ENCODE measurements at regions not wholly inside any gene's neighbourhood (a gene's known extent, or its start where the extent isn't known, plus 50 kb on each side); places are given as distances from the start of the nearest gene placed in this dataset.

GRCh38 chr17:34204402-34204801 is 50.7 kb upstream of the CCL2 start:
- intact Hi-C loops (cut with micrococcal nuclease) (no loop called here), in situ Hi-C loops (cut with MboI; ENCODE audit: low sequenced_read_pairs) (loop anchor here (5.0 to 10.0 kb wide), 2 partner anchors 70 to 103 kb away; partner anchors contain the start of gene CCL7), dilution Hi-C loops (cut with HindIII; ENCODE audit: low sequenced_read_pairs, unreplicated experiment) (no loop called here)
- H3K4me1 ChIP-seq (ENCODE audit: control insufficient read depth, insufficient read depth, low read length) = no peaks in the 10 kb centered on the region
- H4K5ac ChIP-seq (ENCODE audit: low read depth, low read length) = no peak overlapping the region
- H3K14ac ChIP-seq (replicated peaks; ENCODE audit: low read depth, low read length) = no peak overlapping the region
- BruUV-seq (replicated peaks) = no TSS peak
- ChIA-PET POLR2A (ENCODE audit: unreplicated experiment) (interaction anchor here (0.5 to 0.6 kb wide), 3 partner anchors 25 to 105 kb away, joined by 3 to 4 read pairs (median 3); partner anchors contain the start of gene CCL2), CTCF (interaction anchor here (1.2 to 1.6 kb wide), 2 partner anchors 102 to 157 kb away, joined by 4 read pairs; no protein-coding TSS in a partner anchor)
- H3K27me3 ChIP-seq (ENCODE audit: control insufficient read depth, insufficient read depth, low read length) = no peaks in the 10 kb centered on the region
- no peak overlapping the region for H3K4me3 ChIP-seq (ENCODE audit: insufficient read depth, low read depth, low read length)
- WGBS, 2 experiments (ENCODE audit: extremely low coverage in 2 of 2, insufficient read length in 1 of 2) = no CpG with 5 or more reads among the region's 5 CpGs
- H4K91ac ChIP-seq (ENCODE audit: insufficient read depth, low read depth, low read length) = no peak overlapping the region
- no peaks in the 10 kb centered on the region for H4K20me1 ChIP-seq (ENCODE audit: insufficient read depth, low read length)
- no peaks in the 10 kb centered on the region for H3K79me1 ChIP-seq (ENCODE audit: low read depth in 1 of 2, low read length in 2 of 2)
- peaks cover 2% of the 10 kb centered on the region; the same call in 1 of the 2 replicates for H3K9me3 ChIP-seq (ENCODE audit: control insufficient read depth, insufficient read depth, low read length)
- H3K4me2 ChIP-seq (ENCODE audit: low read depth, low read length) = no peak overlapping the region
- H2BK20ac ChIP-seq (ENCODE audit: low read depth, low read length) = no peak overlapping the region
- no peak overlapping the region for H2AFZ ChIP-seq (replicated peaks; ENCODE audit: low read length, poor library complexity)
- DNase-seq (no peak), ATAC-seq (ENCODE audit: low read depth) (no peak)
- no peak overlapping the region for H3K4ac ChIP-seq (ENCODE audit: low read depth, low read length)
- no peaks in the 10 kb centered on the region for H3K36me3 ChIP-seq (ENCODE audit: control insufficient read depth, insufficient read depth, low read length)
- no peaks in the 10 kb centered on the region; the same call in 1 of the 2 replicates for H3K9me1 ChIP-seq (ENCODE audit: insufficient read depth, low read length)
- no peak overlapping the region for H3K27ac ChIP-seq (ENCODE audit: insufficient read depth, low read length)
- no peak overlapping the region for H4K8ac ChIP-seq (ENCODE audit: low read depth in 2 of 2, low read length in 2 of 2)
- H2BK15ac ChIP-seq (ENCODE audit: low read depth, low read length) = no peak overlapping the region
- H3K18ac ChIP-seq (ENCODE audit: low read depth, low read length) = no peak overlapping the region
- no peak overlapping the region for H3K56ac ChIP-seq (ENCODE audit: extremely low read depth, insufficient read depth, low read length)
- no peak overlapping the region for H2BK5ac ChIP-seq (ENCODE audit: low read depth, low read length, poor library complexity, severe bottlenecking)
- H3K9ac ChIP-seq (ENCODE audit: low read depth, low read length) = no peak overlapping the region
- no peak overlapping the region for H2AK5ac ChIP-seq (ENCODE audit: low read depth, low read length)
- no peak for TF ChIP-seq RFX5 (IDR thresholded peaks at IDR 0.05; ENCODE audit: low read depth, low read length)
- no peak for TF ChIP-seq ELK1 (IDR thresholded peaks at IDR 0.05; ENCODE audit: borderline replicate concordance, low read depth, low read length)
- no peak for TF ChIP-seq RAD21 (IDR thresholded peaks at IDR 0.05; ENCODE audit: low read length)
- TF ChIP-seq FOS (IDR thresholded peaks at IDR 0.05; ENCODE audit: low read depth, low read length) = no peak
- TF ChIP-seq CTCF (conservative IDR thresholded peaks at IDR 0.05; ENCODE audit: low read depth, low read length) = no peak
- TF ChIP-seq POLR2A (IDR thresholded peaks at IDR 0.05; ENCODE audit: low read depth, low read length) = no peak
- no peak for TF ChIP-seq NFE2L2 (IDR thresholded peaks at IDR 0.05; ENCODE audit: low read depth, low read length)
- TF ChIP-seq RCOR1 (IDR thresholded peaks at IDR 0.05; ENCODE audit: insufficient replicate concordance, low read length) = no peak
- no peak for TF ChIP-seq SMC3 (IDR thresholded peaks at IDR 0.05; ENCODE audit: low read depth, low read length)
- H2AK9ac ChIP-seq (replicated peaks; ENCODE audit: low read depth, low read length, poor library complexity) = no peak overlapping the region
- no peak overlapping the region for H2BK120ac ChIP-seq (ENCODE audit: low read depth, low read length)
- no peak overlapping the region for H3K23ac ChIP-seq (ENCODE audit: low read depth, low read length)

Measured in IMR-90 (cell line).